ENCODE measurements at regions not wholly inside any gene's neighbourhood (a gene's known extent, or its start where the extent isn't known, plus 50 kb on each side); places are given as distances from the start of the nearest gene placed in this dataset.

- TF ChIP-seq CTCF (IDR thresholded peaks at IDR 0.05; ENCODE audit: low read depth, low read length, missing input control) (no peak), REST (IDR thresholded peaks at IDR 0.05) (no peak), NR2F2 (IDR thresholded peaks at IDR 0.05) (no peak), ATF3 (IDR thresholded peaks at IDR 0.05) (no peak), TAF1 (conservative IDR thresholded peaks at IDR 0.05) (no peak), SP1 (IDR thresholded peaks at IDR 0.05) (no peak), JUND (IDR thresholded peaks at IDR 0.05) (no peak), MAX (IDR thresholded peaks at IDR 0.05) (no peak), ZBTB33 (IDR thresholded peaks at IDR 0.05) (no peak), RAD21 (IDR thresholded peaks at IDR 0.05) (no peak)
These were observed 191.6 kb upstream of the MOCS1 start for GRCh38 chr6:40125680-40126394.
